ENCODE measurements at regions not wholly inside any gene's neighbourhood (a gene's known extent, or its start where the extent isn't known, plus 50 kb on each side); places are given as distances from the start of the nearest gene placed in this dataset.

GRCh38 chr17:71625330-71625729 lies 495.5 kb upstream of the SOX9 start:
- TF ChIP-seq POLR2A (IDR thresholded peaks at IDR 0.05) (no peak), CTCF (IDR thresholded peaks at IDR 0.05) (no peak), EP300 (IDR thresholded peaks at IDR 0.05) (no peak), POLR2AphosphoS5 (IDR thresholded peaks at IDR 0.05) (no peak)
- DNase-seq, result no peak
- Histone ChIP-seq H3K4me3 (no peak overlapping the region), H3K36me3 (no peaks in the 10 kb centered on the region), H3K4me1 (no peaks in the 10 kb centered on the region), H3K27me3 (no peaks in the 10 kb centered on the region), H3K9me3 (peaks cover 0 to 6% (median 0%) of the 10 kb centered on the region in 4 donors), H3K27ac (no peak overlapping the region)
- intact Hi-C loops (cut with DNase I; ENCODE audit: low total_unique reads), result no loop called here
- 20 to 58% (median 38%) methylated on average over 1 of the region's 1 CpG for WGBS, 5 donors

- Histone ChIP-seq H3K27me3 (no peaks in the 10 kb centered on the region), H3K4me1 (peaks cover 0 to 7% (median 1%) of the 10 kb centered on the region in 4 donors), H3K9me3 (no peaks in the 10 kb centered on the region), H3K36me3 (no peaks in the 10 kb centered on the region), H3K27ac (no peak overlapping the region), H3K4me3 (no peak overlapping the region)
- DNase-seq, result no peak
- 24 to 50% (median 41%) methylated on average over 1 of the region's 1 CpG for WGBS, 5 donors
- TF ChIP-seq CTCF (IDR thresholded peaks at IDR 0.05) (no peak), POLR2A (IDR thresholded peaks at IDR 0.05) (no peak), EP300 (IDR thresholded peaks at IDR 0.05) (no peak), POLR2AphosphoS5 (IDR thresholded peaks at IDR 0.05) (no peak)
- intact Hi-C loops (cut with DNase I; ENCODE audit: low total_unique reads), result no loop called here
Measured at GRCh38 chr17:71628306-71628705, 492.5 kb upstream of the SOX9 start.

GRCh38 chr17:71631483-71631882 lies 489.3 kb upstream of the SOX9 start:
- no peaks in the 10 kb centered on the region for H3K27me3 ChIP-seq
- no peaks in the 10 kb centered on the region for H3K9me3 ChIP-seq
- intact Hi-C loops (cut with DNase I; ENCODE audit: low total_unique reads), result no loop called here
- WGBS, 5 donors, result 38 to 72% (median 49%) methylated on average over 1 of the region's 1 CpG
- DNase-seq, result no peak
- H3K4me3 ChIP-seq, result no peak overlapping the region
- peaks cover 0 to 15% (median 3%) of the 10 kb centered on the region in 4 donors for H3K4me1 ChIP-seq
- H3K36me3 ChIP-seq, result no peaks in the 10 kb centered on the region
- TF ChIP-seq EP300 (IDR thresholded peaks at IDR 0.05), result no peak
- no peak for TF ChIP-seq POLR2A (IDR thresholded peaks at IDR 0.05)
- TF ChIP-seq POLR2AphosphoS5 (IDR thresholded peaks at IDR 0.05), result no peak
- no peak for TF ChIP-seq CTCF (IDR thresholded peaks at IDR 0.05)
- H3K27ac ChIP-seq, result no peak overlapping the region

- intact Hi-C loops (cut with DNase I; ENCODE audit: low total_unique reads), result no loop called here
- peaks cover 0 to 15% (median 3%) of the 10 kb centered on the region in 4 donors for H3K4me1 ChIP-seq
- 13 to 44% (median 18%) methylated on average over 2 of the region's 2 CpGs for WGBS, 5 donors
- no peak overlapping the region for H3K27ac ChIP-seq
- no peaks in the 10 kb centered on the region for H3K9me3 ChIP-seq
- TF ChIP-seq EP300 (IDR thresholded peaks at IDR 0.05), result no peak
- TF ChIP-seq POLR2A (IDR thresholded peaks at IDR 0.05), result no peak
- TF ChIP-seq POLR2AphosphoS5 (IDR thresholded peaks at IDR 0.05), result no peak
- no peak for TF ChIP-seq CTCF (IDR thresholded peaks at IDR 0.05)
- no peaks in the 10 kb centered on the region for H3K27me3 ChIP-seq
- no peaks in the 10 kb centered on the region for H3K36me3 ChIP-seq
- peak in 1 of 2 donors; percentile 28 for DNase-seq
- no peak overlapping the region for H3K4me3 ChIP-seq
Measured at GRCh38 chr17:71632328-71632727, 488.5 kb upstream of the SOX9 start.

All from stomach (tissue), 8 donors.